Embryonic facial prominence (tissue), 1 donor: ENCODE measurements at regions not wholly inside any gene's neighbourhood (a gene's known extent, or its start where the extent isn't known, plus 50 kb on each side); places are given as distances from the start of the nearest gene placed in this dataset.
"Not testable (repeated sequence)": the region's sequence is repeated elsewhere in the genome, so short reads cannot be mapped to it uniquely, and the experiment has no call there.

Experiments
- DNase-seq: peaks from one replicate; pipeline ENCODE4 v3.0.0-alpha.2; 2016; ENCODE audit errors: extremely low spot score

DNA sequence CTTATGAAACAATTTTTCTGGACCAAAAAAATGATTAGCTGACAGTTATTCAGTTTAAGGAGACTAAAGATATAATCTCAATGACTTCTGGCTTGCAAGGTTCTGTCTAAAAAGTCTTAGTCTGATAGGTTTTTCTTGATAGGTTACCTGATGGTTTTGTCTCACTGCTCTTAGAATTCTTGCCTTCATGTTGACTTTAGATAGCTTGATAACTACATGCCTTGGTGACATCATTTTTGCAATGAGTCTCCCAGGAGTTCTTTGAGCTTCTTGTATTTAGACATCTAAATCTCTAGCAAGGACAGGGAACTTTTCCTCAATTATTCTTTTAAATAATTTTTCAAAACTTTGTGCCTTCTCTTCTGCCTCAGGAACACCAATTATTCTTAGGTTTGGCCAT, 1965.3 kb downstream of the ARAP2 start:
- no peak for DNase-seq

DNA sequence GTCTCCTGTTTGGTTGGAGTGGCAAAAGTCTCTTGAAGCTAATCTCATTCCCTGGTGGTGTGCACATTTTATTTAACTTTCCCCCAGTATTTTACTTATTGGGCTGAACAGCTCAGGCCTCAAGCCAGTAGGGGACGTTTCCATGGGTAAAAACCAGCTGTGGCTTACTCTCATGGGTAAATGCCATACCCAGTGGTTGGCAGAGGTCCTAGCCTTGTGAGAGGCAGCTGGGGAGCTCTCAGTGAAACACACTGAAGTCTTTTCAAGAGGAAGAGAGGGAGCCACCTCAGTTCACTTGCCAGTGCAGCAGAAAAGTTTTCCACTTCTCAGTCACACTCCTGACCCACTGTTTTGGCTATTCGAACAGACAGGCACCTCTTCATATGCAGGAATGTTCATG, 1964.2 kb downstream of the ARAP2 start:
- no peak for DNase-seq

DNA sequence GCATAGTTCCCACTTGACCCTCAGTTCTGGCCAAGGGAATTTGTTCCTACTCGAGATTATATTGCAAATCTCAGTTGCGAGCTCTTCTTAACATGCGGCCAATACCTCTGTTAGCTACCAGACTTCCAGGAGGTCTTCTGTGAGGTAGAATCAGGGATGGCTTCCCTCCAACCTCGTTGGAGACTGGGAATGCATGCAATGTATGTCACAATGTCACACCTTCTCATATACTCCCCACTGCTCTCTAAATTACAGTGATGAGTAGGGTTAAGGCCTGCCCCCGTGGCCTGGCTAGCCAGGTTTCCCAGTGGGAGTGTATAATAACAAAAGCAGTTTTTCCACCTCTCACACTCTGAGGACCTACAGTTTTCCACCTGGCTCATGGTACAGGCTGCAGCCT, 1962.5 kb downstream of the ARAP2 start:
- DNase-seq, result no peak

DNA sequence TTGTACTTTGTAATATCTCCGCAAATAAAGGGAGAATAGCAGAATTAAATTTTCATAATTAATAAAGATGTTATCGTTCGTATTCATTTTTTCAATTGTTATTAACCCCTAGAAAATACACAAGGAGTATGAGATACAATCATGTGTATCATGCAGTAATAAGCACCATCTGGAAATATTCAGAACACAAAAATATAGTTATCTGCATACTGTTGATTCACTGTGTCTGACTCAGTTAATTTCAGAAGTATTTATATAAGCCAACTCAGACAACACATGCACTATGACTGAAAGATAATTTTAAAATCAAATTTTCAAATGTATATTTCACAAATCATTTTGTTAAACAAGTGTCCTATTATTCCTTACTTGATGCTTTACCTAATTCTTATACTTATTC, 1954.8 kb downstream of the ARAP2 start:
- no peak for DNase-seq

DNA sequence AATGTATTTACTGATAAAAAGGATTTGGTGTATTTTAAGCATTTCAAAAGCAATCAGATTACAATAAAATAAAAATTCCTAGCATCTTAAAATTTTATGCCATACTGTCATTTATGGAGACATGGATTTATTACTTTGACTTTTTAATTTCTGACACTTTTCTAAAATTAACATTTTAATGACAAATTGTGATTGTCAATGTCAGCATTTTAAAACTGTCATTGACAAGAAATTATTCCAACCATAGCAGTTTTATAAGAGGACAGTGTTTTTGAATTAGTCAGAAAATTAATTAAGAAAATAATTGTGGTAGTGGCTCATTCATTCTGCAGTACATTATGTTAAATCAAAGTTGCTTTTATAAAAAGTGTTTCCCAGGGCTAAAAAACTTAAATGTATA, 1954.4 kb downstream of the ARAP2 start:
- no peak for DNase-seq

DNA sequence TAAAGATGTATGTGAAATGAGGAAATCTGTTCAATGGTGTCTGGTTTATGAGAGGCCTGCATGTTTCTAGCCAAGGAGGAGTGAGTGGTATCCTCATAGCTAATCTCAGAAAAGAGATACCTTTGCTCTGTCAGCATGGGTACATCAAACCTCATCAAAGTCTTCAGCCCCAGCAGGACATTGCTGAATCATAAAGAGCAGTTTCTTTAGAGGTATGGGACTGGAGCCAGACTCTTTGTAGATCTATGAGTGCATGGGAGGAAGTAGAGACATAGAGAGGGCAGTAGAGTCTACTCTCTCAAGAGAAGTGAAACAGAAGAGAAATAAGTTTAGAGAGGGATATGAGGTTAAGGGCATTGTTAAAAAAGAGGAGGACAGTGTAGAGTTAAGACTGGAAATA, 1950.9 kb downstream of the ARAP2 start:
- no peak for DNase-seq

DNA sequence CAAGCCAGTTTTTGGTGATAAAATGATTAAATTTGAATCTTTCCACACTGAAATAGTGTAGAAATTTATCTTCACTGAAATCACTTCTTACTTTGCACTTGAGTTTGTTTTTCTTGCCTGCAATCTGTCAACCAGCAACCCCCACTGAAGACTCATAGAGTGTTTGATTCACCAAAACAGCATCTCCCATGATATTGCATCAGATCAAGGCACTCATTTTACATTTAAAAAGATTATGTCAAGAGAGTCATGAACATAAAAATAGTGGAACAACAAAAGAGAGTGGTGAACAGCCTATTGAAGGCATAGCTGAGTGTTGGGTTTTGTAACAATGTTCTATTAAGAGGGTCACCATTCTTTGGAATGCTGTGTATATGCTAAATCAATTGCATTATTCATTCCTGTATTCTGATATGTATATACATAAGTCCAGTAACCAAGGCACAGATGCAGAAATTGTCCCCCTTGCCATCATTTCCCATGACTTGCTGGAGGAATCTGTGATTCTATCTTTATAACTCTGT, 1934.9 kb downstream of the ARAP2 start:
- DNase-seq, result no peak

DNA sequence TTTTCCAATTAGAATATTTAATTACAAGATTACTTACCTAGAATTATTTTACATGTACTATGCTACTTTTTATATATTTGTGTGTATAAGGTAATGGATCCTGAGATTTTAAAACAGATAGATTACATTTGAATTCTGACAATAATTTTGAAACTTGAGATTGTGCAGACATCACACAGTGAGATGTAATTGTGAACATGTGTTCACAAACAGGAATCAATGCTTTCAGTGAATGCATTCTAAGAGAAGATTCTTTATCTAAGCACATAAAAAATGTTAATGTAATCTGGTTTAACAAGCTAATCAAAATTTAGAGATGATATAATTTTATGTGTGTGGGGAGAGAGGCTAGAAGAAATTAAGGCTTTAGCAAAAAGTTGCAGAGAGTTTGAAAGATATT, 1925.5 kb downstream of the ARAP2 start:
- no peak for DNase-seq

DNA sequence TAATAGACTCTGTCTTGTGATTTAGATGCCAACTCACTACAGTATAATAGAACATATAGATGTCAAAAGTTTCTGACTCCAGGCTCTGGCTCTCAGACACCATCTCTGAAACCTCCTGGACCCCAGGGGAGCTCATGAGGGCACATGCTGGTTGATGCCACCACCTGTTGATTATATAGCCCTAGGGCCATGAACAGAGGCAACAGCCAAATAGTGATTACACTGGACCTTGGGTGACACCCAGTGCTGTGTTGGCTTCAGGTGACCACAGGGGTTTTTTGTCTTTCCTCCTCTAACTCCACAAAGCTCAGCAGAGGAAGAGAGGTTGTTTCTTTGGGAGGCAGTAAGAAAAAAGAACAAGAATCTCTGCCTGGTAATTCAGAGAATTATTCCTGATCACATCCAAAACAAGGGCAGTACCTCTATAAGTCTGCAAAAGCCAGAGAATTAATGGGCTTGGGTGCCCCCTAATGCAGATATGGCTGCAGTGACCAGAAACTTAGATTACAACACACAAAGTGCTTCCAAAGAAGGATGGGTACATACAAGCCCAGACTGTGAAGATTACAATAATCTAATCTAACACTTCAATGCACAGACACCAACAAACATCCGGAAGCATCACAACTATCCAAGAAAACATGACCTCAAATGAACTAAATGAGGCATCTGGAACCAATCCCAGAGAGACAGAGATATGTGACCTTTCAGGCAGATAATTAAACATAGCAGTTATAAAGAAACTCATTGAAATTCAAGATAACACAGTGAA, 1920.6 kb downstream of the ARAP2 start:
- no peak for DNase-seq

DNA sequence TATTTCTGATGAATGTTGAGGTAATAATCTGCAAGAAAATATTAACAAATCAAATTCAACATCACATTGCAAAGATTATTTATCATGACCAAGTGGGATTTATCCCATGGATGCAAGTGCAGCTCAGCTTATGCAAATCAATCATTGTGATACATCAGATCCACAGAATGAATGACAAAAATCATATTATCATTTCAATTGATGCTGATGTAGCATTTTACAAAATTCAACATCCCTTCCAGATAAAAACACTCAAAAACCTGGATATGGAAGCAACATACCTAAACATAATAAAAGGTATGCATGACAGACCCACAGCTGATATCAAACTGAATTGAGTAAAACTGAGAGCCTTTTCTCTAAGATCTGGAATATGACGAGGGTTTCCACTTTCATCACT, 1915.4 kb downstream of the ARAP2 start:
- DNase-seq, result no peak

DNA sequence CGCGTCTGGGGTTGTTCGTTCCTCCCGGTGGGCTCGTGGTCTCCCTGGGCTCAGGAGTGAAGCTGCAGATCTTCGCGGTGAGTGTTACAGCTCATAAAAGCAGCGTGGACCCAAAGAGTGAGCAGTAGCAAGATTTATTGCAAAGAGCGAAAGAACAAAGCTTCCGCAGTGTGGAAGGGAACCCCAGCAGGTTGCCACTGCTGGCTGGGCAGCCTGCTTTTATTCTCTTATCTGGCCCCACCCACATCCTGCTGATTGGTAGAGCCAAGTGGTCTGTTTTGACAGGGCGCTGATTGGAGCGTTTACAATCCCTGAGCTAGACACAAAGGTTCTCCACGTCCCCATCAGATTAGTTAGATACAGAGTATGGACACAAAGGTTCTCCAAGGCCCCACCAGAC, 1909.2 kb downstream of the ARAP2 start:
- not testable (repeated sequence) for DNase-seq

DNA sequence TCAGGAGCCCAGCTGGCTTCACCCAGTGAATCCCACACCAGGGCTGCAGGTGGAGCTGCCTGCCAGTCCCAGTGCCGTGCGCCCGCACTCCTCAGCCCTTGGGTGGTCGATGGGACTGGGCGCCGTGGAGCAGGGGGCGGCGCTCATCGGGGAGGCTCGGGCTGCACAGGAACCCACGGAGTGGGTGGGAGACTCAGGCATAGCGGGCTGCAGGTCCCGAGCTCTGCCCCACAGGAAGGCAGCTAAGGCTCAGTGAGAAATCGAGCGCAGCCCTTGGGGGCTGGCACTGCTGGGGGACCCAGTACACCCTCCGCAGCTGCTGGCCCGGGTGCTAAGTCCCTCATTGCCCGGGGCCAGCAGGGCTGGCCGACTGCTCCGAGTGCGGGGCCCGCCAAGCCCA, 1908.8 kb downstream of the ARAP2 start:
- not testable (repeated sequence) for DNase-seq

DNA sequence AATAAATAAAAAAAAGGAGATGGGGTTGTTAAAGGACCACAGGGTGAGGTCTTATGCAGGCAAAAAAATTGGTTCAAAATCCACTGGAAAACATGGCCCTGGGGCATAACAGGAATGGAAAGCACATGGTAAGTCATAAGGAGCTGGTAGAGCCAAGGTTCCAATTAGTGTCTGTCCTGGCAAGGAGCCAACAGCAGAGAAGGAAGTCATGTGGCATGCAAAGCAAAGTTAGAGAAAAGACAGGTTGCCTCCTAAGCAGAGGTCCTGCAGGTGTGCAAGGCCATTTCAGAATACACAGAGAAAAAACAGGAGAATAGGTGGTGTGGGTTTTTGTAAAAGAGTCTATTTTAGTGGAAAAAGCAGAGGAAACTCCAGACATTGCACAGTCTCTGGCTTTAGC, 1881.7 kb downstream of the ARAP2 start:
- DNase-seq, result no peak

DNA sequence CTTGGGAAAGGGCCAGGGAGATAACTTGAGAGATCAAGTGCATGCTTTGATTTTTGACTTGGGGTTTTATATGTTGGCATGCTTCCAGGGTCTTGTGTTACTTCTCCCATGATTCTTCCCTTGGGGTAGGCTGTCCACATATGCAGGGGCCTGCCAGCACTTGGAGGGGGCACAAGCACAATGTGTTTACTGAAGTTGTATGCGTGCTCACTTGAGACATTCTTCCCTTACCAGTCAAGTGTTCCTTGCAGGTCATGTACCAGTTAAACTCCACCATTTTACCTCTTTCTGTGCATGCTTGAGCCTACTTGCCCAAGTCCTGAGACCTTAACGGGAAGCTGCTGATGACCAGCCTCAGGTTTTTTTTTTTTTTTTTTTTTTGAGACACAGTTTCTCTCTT, 1880.5 kb downstream of the ARAP2 start:
- DNase-seq, result no peak

DNA sequence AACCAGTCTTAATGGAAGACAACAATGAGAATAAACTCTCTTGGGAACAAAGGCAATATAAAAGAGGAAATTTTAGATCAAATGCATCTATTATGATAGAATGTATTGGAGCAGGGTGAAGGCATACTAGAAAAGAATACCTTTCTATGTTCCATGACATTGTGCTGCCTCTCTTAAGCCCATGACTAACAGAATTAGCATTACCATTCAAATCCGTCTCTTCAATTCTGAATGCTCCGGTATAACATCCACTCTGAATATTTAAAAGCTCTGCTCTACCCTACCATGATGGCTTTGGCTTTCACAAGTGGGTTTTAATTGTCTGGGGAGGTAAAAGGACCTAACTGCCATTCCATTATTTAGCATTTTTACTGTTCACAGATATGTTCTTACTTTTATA, 1878.4 kb downstream of the ARAP2 start:
- no peak for DNase-seq

DNA sequence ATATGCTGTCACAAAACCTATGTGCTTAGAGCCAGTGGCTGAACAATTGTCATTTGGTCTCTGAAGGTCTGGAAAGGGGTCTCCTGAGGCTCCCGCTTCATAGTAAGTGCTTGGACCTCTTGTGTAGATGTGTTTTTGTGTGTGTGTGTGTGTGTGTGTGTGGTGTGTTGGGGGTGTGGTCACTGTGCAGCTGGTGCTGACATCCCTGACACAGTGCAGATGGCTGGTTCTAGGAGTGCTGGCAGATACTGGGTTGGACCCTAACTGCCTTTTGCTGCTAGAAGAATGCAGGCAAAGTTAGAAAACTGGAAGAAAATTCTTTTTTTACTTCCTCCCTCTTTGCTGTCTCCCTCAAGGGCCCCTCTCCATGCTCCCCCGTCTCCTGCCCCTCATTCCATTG, 1872.6 kb downstream of the ARAP2 start:
- DNase-seq, result no peak

DNA sequence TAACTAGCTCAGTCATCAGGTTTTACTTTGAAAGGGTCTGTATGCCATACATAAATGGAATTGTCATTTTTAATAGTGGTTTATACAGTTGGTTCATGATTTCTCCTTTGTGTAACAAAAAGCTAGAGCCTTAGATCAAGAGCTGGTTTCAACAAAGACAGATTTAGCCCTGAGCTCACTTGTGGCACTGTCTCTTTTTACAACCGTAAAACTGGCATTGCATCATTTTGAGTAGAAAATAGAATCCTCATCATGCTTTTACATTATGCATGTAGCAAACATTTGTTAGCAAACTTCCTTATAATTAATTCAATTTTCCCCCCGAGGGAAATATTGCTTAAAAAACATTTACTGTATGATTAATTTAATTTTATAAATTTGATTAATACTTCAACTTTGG, 1871.5 kb downstream of the ARAP2 start:
- DNase-seq, result no peak

DNA sequence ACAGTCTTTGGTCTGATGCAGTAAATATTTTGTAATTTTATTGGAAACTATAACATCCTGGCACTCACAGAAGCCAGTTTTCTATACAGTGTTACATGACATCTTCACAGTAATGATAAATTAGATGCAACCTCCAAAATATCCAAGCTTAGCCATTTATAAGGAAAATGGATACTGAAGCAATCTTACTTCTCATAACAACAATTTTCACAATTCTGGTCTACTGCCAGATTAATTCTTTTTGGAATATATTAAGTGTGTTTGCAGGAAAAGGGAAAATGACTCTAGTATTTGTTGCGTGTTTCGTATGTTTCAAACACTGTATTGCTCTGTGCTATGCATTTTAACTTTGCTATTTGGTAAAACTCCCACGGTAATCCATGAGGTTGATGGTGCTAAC, 1870.9 kb downstream of the ARAP2 start:
- DNase-seq, result no peak

DNA sequence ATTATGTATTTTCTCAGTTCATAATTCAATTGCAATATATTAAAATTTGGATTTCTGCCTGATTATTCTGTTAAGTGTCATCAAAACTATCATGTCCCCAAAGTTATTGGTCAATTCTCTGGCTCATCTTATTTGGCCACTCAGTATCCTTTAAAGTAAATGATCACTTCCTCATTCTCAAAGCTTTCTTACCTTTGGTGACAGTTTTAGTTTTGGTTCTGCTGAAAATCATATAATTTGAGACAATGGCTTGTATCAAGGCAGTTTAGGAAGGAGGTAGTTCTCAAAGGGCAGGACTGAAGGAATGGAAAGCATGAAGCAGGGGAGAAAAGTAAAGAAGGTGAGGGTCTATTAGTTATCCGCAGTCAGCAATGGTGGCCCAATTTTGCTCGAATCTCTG, 1832.1 kb downstream of the ARAP2 start:
- no peak for DNase-seq

DNA sequence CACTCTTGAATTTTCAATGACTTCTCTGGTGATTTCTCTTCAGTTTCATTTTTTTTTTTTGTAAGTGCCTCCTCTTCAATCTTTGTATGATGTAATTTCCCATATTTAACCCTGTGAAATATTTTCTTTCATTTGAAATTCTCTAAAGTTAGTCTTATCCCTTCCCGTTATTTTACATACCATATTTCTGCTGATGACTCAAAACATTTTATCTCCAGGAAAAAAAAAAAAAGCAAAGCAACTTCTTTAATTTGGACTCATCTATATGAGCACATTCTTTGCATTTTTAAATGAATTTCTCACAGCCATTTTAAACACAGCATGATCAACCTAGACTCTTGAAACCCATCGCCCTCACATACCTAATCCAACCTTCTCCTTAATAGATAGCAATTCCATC, 1831.4 kb downstream of the ARAP2 start:
- no peak for DNase-seq

DNA sequence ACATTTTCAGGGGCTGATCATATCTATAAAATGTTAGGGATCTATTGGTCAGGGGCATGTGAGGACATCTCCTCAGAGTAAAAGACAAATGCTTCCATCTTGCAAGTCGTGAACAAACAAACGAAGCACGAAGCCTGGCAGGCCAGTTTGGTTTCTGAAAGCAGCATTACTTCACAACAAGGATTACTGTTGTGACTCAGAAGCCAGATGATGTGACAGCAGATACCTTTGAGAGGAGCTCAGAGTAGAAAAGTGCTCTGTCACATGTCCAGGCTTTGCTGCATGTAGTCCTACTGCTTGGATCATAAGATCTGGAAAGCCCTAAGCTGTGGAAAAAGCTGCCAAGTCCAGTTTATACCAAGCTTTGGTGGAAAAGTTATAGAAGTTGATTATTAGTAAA, 1827.2 kb downstream of the ARAP2 start:
- DNase-seq, result no peak

DNA sequence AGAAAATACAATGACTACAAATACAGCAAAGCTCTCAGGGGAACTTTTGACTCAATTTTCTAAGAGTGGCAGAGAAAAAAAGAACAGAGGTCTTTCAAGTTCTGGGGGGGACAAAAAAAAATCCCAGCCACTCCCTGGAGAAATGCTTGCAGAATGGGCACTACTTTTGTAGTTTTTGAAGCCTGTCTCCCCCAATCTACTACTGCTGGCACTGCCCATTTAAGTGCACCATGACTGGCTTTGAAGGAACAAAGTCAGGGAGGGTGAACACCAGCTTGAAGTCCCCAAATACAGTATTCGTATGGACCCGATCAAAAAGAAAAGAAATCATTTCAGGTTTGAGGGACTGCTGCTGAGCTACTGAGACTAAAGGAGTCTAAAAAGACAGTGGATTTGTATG, 1824.4 kb downstream of the ARAP2 start:
- no peak for DNase-seq

DNA sequence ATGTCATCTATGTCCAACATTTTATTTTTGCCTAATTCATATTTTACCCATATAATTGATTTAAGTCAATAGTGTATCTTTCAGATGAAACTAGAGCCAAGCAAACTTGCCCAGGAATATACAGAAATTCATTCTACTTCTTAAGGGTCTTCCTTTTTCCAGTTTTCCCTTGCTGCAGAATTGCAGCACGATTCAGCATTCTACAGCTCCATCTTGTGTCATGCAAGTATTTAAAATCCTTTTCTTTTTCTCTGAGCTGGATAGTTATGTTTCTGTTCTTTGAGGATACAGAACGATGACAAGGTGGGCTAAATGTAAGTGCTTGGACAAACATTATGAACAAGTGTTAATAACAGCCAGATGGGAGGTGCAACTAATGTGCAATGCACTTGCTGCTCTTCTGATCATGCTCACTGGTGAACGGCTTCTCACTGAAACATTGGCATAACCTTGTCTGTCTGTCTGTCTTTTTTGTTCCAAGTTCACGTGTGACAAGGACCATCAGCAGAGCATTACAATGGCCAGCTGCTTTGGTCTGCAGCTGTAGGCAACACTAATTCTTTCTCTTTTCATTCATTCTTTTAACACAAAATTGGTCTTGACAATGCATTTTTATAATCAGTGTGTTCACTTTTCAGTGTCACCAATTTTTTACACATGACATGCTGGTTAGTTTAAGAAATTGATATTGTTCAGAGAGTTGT, 1821.7 kb downstream of the ARAP2 start:
- peak; percentile 16 for DNase-seq
